NB4 (cell line): ENCODE measurements at regions not wholly inside any gene's neighbourhood (a gene's known extent, or its start where the extent isn't known, plus 50 kb on each side); places are given as distances from the start of the nearest gene placed in this dataset.

Experiments
- DNase-seq: peaks from one replicate; pipeline ENCODE4 v3.0.0; 2010; ENCODE audit warnings: low read depth
- H3K4me3 ChIP-seq: one replicate; pipeline ENCODE4 v1.5.1; 2011; ENCODE audit warnings: mild to moderate bottlenecking, low read depth, low read length, moderate library complexity
- CTCF ChIP-seq: IDR thresholded peaks from one replicate; pipeline ENCODE4 v1.5.1; 2012; ENCODE audit warnings: low read depth, low read length
- MYC ChIP-seq: IDR thresholded peaks from 2 replicates; pipeline ENCODE4 v1.6.1; 2011; ENCODE audit warnings: low read depth, low read length
- POLR2A ChIP-seq: IDR thresholded peaks from 2 replicates; pipeline ENCODE4 v1.6.1; 2011; ENCODE audit warnings: mild to moderate bottlenecking; ENCODE audit not compliant: insufficient read length; ENCODE audit errors: extremely low read depth
- TF ChIP-seq, protein P1 (sequence below): IDR thresholded peaks from 2 replicates; pipeline ENCODE4 v1.6.1; 2011; ENCODE audit warnings: low read depth, low read length

DNA sequence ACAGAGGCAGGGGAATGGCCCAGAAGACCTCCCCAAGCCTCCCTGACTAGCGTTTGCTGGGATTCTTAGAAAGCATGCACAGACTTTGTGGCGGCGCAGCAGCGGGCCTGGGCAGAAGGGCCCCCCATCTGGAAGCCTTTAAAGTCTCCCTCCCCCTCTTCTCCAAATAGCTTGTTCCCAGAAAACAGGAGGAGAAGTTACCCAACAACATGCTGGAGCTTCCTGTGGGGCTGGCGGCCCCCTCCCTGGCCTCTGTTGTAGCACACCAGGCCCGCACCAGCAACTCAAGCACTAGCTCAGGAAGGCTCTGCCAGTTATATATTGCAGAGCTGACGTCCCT is 334.8 kb downstream of the DYSF start:
- DNase-seq = no peak
- H3K4me3 ChIP-seq = no peak overlapping the region
- TF ChIP-seq, protein P1, sequence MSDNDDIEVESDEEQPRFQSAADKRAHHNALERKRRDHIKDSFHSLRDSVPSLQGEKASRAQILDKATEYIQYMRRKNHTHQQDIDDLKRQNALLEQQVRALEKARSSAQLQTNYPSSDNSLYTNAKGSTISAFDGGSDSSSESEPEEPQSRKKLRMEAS = no peak
- no peak for TF ChIP-seq MYC
- no peak for TF ChIP-seq CTCF
- TF ChIP-seq POLR2A = no peak

GRCh38 chr2:71787476-71788185 is 334.3 kb downstream of the DYSF start:
- no peak overlapping the region for H3K4me3 ChIP-seq
- TF ChIP-seq, protein P1 = no peak
- TF ChIP-seq MYC = no peak
- TF ChIP-seq POLR2A = no peak
- no peak for TF ChIP-seq CTCF
- no peak for DNase-seq

GRCh38 chr2:71787108-71787415 is 333.7 kb downstream of the DYSF start:
- DNase-seq = no peak
- no peak overlapping the region for H3K4me3 ChIP-seq
- TF ChIP-seq CTCF (no peak), POLR2A (no peak), MYC (no peak)
- TF ChIP-seq, protein P1 = no peak

DNA sequence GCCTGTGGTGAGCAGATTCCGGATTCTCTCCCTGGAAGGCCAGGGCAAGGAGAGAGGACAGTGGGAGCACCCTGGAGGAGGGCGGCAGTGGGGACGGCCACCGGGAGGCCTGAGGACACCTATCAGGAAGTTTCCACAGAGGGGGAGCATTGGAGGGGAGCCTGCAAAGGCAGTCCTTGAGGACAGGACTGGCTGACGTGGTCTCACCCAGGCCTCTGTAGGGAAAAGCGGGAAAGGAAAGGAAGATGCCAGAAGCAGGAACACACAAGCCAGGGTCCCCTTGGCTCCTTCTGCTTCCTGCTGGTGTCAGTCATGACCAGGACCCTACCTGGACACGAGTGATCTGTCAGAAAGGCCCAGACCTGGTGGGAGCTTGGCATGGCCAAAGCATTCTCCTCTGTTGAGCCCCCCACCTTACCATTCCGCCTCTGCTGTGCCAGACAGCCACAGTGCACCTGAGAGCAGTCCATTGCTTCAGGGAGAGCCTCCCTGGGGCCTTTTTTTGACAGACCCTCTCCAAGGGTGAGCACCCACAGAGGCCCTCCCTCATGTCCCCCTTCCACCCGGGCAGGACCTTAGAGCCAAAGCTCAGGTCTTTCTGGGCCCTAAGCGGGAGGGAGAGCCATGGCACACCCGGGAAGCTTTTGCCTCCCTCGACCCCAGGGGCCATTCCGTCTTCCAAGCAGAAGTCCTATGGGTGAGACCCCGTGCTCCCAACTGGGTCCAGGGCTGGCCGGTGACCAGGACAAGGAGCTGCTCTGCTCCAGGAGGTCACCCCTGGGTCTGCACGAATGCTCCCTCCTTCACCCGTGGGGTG is 333.1 kb downstream of the DYSF start:
- TF ChIP-seq MYC (no peak), CTCF (no peak), POLR2A (no peak)
- TF ChIP-seq, protein P1 = no peak
- no peak overlapping the region for H3K4me3 ChIP-seq

DNA sequence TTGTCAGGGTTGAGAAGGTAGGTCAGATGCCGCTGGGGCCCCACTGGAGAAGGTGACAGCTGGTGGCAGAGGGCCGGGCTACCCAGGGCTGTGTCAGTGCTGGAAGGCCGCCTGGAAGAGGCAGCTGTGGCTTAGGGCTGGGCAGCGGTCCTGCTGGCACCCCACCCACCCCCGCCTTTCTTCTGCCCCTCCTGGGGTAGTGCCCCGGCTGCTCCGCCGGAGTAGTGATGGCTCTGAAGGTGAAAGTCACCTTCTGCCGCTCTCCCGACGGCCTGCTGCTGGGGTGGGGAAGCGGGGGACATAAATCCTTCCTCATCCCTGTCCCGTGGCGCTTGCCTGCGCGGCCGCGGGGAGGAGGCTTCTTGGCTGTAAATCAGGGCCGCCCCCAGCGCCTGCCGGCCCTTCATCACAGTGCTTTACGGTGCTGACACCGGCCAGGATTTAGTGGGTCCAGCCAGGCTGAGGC is 332.2 kb downstream of the DYSF start:
- no peak overlapping the region for H3K4me3 ChIP-seq
- DNase-seq = no peak
- TF ChIP-seq, protein P1 = no peak
- no peak for TF ChIP-seq POLR2A
- TF ChIP-seq MYC = no peak
- TF ChIP-seq CTCF = no peak

More for the DNA sequence above, 333.1 kb downstream of the DYSF start:
- no peak for DNase-seq
